Fibroblast of lung (primary cell): ENCODE measurements at regions not wholly inside any gene's neighbourhood (a gene's known extent, or its start where the extent isn't known, plus 50 kb on each side); places are given as distances from the start of the nearest gene placed in this dataset.

Experiments
- DNase-seq, 2 donors: peaks; one replicate each; pipeline versions ENCODE4 v3.0.0 to v3.0.0-alpha.2; 2010; ENCODE audit warnings: low read depth in 2 of 2
- H2AFZ ChIP-seq: 2 replicates; pipeline ENCODE4 v1.5.1; 2012; ENCODE audit warnings: low read length, control low read depth, inconsistent platforms
- H3K27ac ChIP-seq: 2 replicates; pipeline ENCODE4 v1.5.1; 2011; ENCODE audit warnings: low read length, control low read depth; ENCODE audit not compliant: insufficient read depth
- H3K27me3 ChIP-seq: 2 replicates; pipeline ENCODE4 v1.5.1; 2011; ENCODE audit warnings: mild to moderate bottlenecking, low read length; ENCODE audit not compliant: control insufficient read depth, insufficient read depth
- H3K36me3 ChIP-seq: 2 replicates; pipeline ENCODE4 v1.5.1; 2011; ENCODE audit warnings: low read length; ENCODE audit not compliant: control insufficient read depth, insufficient read depth
- H3K4me1 ChIP-seq: 2 replicates; pipeline ENCODE4 v1.5.1; 2011; ENCODE audit warnings: low read length; ENCODE audit not compliant: control insufficient read depth, insufficient read depth; ENCODE audit errors: extremely low read depth
- H3K4me2 ChIP-seq: 2 replicates; pipeline ENCODE4 v1.5.1; 2011; ENCODE audit warnings: low read length, control low read depth; ENCODE audit not compliant: insufficient read depth; ENCODE audit errors: extremely low read depth
- H3K4me3 ChIP-seq, 4 experiments: fragments of 200-600 bp in 1 of 4; sonication (generic) in 1 of 4; replicated peaks in 1 of 4; 2 replicates each; pipeline ENCODE4 v1.5.1; 2011 to 2016; ENCODE audit warnings: low read length in 4 of 4, low read depth in 3 of 4, mild to moderate bottlenecking in 3 of 4, control low read depth in 2 of 4, inconsistent platforms in 1 of 4, mixed read lengths in 1 of 4; ENCODE audit not compliant: insufficient read depth in 1 of 4; ENCODE audit errors: control extremely low read depth in 1 of 4
- H3K79me2 ChIP-seq: 2 replicates; pipeline ENCODE4 v1.5.1; 2012; ENCODE audit warnings: mild to moderate bottlenecking, low read length, inconsistent platforms; ENCODE audit not compliant: control insufficient read depth, insufficient read depth
- H3K9ac ChIP-seq: 2 replicates; pipeline ENCODE4 v1.5.1; 2011; ENCODE audit warnings: mild to moderate bottlenecking, low read length, control low read depth; ENCODE audit not compliant: insufficient read depth
- H3K9me3 ChIP-seq: 2 replicates; pipeline ENCODE4 v1.5.1; 2012; ENCODE audit warnings: low read depth, low read length; ENCODE audit not compliant: control insufficient read depth, insufficient read depth
- H4K20me1 ChIP-seq: 2 replicates; pipeline ENCODE4 v1.5.1; 2011; ENCODE audit warnings: low read length; ENCODE audit not compliant: control insufficient read depth, insufficient read depth; ENCODE audit errors: extremely low read depth
- EZH2 ChIP-seq: IDR thresholded peaks from 2 replicates; pipeline ENCODE4 v1.5.1; 2012; ENCODE audit warnings: low read length, control low read depth, mild to moderate bottlenecking; ENCODE audit errors: missing control alignments
- TF ChIP-seq, protein P1 (sequence below), 2 donors: IDR thresholded peaks in 1 of 2; conservative IDR thresholded peaks in 1 of 2; 1 replicate in 1 of 2; 2 replicates in 1 of 2; pipeline ENCODE4 v1.5.1; 2011 to 2012; ENCODE audit warnings: low read length in 2 of 2, control low read depth in 1 of 2, inconsistent platforms in 1 of 2, low read depth in 1 of 2, mild to moderate bottlenecking in 1 of 2

DNA sequence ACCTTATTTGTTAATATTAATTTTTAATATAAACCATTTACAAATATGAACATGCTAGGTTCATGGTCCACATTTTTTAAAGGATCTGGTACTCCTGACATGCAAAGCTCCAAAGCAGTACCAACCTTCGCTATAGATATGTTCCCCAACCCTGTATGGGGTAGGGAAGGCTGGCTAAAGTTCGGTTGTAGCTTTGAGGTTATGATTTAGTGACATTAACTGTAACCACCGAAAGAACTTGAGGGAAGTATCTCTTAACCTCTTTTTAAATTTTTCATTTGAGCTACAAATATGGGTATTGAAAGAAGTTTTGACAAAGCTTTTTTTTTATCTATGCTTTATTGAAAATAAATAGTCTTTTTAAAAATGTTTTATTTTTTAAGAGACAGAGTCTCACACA, 115.5 kb downstream of the DYRK2 start:
- no peak overlapping the region for H2AFZ ChIP-seq
- DNase-seq = no peak
- no peak overlapping the region for H3K4me2 ChIP-seq
- no peaks in the 10 kb centered on the region for H4K20me1 ChIP-seq
- H3K27me3 ChIP-seq = no peaks in the 10 kb centered on the region
- H3K9me3 ChIP-seq = no peaks in the 10 kb centered on the region
- peaks cover 3% of the 10 kb centered on the region for H3K4me1 ChIP-seq
- no peak overlapping the region for H3K4me3 ChIP-seq
- no peaks in the 10 kb centered on the region for H3K79me2 ChIP-seq
- no peak overlapping the region for H3K9ac ChIP-seq
- TF ChIP-seq, protein P1, sequence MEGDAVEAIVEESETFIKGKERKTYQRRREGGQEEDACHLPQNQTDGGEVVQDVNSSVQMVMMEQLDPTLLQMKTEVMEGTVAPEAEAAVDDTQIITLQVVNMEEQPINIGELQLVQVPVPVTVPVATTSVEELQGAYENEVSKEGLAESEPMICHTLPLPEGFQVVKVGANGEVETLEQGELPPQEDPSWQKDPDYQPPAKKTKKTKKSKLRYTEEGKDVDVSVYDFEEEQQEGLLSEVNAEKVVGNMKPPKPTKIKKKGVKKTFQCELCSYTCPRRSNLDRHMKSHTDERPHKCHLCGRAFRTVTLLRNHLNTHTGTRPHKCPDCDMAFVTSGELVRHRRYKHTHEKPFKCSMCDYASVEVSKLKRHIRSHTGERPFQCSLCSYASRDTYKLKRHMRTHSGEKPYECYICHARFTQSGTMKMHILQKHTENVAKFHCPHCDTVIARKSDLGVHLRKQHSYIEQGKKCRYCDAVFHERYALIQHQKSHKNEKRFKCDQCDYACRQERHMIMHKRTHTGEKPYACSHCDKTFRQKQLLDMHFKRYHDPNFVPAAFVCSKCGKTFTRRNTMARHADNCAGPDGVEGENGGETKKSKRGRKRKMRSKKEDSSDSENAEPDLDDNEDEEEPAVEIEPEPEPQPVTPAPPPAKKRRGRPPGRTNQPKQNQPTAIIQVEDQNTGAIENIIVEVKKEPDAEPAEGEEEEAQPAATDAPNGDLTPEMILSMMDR (conservative IDR thresholded peaks at IDR 0.05 in 1 of 2, IDR thresholded peaks at IDR 0.05 in 1 of 2; ENCODE audit: low read depth in 1 of 2, low read length in 2 of 2) = no peak
- TF ChIP-seq EZH2 = no peak
- H3K27ac ChIP-seq = no peak overlapping the region
- no peaks in the 10 kb centered on the region for H3K36me3 ChIP-seq

GRCh38 chr12:67764946-67765619, 116.5 kb downstream of the DYRK2 start:
- H3K4me2 ChIP-seq = no peak overlapping the region
- H3K36me3 ChIP-seq = no peaks in the 10 kb centered on the region
- H3K79me2 ChIP-seq = no peaks in the 10 kb centered on the region
- peaks cover 3% of the 10 kb centered on the region for H3K4me1 ChIP-seq
- no peaks in the 10 kb centered on the region for H3K9me3 ChIP-seq
- H2AFZ ChIP-seq = no peak overlapping the region
- TF ChIP-seq, protein P1 (conservative IDR thresholded peaks at IDR 0.05 in 1 of 2, IDR thresholded peaks at IDR 0.05 in 1 of 2; ENCODE audit: low read depth in 1 of 2, low read length in 2 of 2) = no peak
- no peak for TF ChIP-seq EZH2
- no peak for DNase-seq
- no peak overlapping the region for H3K9ac ChIP-seq
- H3K27me3 ChIP-seq = no peaks in the 10 kb centered on the region
- no peaks in the 10 kb centered on the region for H4K20me1 ChIP-seq
- no peak overlapping the region for H3K4me3 ChIP-seq
- H3K27ac ChIP-seq = no peak overlapping the region

DNA sequence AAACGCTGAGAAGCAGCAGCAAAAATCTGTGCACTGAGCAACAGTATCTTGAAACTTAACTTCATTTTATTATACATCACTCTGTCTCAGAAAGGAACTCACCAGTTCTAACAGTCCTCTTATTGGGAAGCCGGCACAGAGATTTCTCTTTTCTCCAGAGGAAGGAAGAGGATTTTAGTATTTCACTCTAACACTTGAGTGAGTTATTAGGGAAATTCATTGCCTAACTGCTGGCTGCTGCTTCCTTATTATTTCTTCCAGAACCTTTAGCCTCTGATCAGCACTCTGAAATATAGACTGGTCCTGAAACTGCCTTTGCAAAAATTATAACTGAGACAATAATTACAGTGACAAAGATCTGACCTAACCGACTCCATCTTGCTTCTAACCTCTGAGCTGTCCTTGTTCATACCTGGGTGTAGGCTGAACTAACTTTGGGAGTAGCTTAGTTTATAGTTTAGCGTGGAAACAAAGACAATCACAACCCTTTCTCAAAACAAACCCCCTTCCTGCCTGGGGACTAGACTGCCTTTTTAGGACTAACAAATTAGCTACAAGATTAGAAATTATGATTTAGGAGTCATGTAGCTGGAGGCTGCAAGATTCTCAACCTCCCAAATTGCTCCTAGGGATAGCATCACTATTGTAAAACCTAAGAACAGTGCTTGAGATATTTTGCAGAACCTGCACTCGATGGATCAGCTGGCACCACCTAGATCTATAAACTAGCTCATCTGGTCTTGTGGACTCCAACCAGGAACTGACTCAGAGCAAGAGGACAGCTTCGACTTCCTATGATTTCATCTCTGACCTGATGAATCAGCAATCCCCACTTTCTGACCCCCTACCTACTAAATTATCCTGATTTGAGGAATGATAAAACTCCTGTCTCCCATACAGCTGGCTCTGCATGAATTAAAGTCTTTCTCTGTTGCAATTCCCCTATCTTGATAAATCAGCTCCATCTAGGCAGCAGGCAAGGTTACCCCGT, 117.5 kb downstream of the DYRK2 start:
- no peaks in the 10 kb centered on the region for H3K79me2 ChIP-seq
- no peak overlapping the region for H3K27ac ChIP-seq
- TF ChIP-seq, protein P1 (conservative IDR thresholded peaks at IDR 0.05 in 1 of 2, IDR thresholded peaks at IDR 0.05 in 1 of 2; ENCODE audit: low read depth in 1 of 2, low read length in 2 of 2) = no peak
- no peak for TF ChIP-seq EZH2
- no peaks in the 10 kb centered on the region for H3K9me3 ChIP-seq
- peak; percentile 69 to 90 for DNase-seq
- no peaks in the 10 kb centered on the region for H4K20me1 ChIP-seq
- peaks cover 3% of the 10 kb centered on the region for H3K4me1 ChIP-seq
- H3K4me2 ChIP-seq = no peak overlapping the region
- no peak overlapping the region for H2AFZ ChIP-seq
- H3K36me3 ChIP-seq = no peaks in the 10 kb centered on the region
- H3K27me3 ChIP-seq = no peaks in the 10 kb centered on the region
- no peak overlapping the region for H3K4me3 ChIP-seq
- H3K9ac ChIP-seq = no peak overlapping the region
